H1 (cell line): ENCODE measurements at regions not wholly inside any gene's neighbourhood (a gene's known extent, or its start where the extent isn't known, plus 50 kb on each side); places are given as distances from the start of the nearest gene placed in this dataset.

Experiments
- TF ChIP-seq, protein P1 (sequence below): fragments of 300-600 bp; sonication (generic); IDR thresholded peaks from 2 replicates; pipeline ENCODE4 v1.7.1; 2012; ENCODE audit warnings: low read length, moderate library complexity, mild to moderate bottlenecking, inconsistent platforms; ENCODE audit not compliant: insufficient replicate concordance

DNA sequence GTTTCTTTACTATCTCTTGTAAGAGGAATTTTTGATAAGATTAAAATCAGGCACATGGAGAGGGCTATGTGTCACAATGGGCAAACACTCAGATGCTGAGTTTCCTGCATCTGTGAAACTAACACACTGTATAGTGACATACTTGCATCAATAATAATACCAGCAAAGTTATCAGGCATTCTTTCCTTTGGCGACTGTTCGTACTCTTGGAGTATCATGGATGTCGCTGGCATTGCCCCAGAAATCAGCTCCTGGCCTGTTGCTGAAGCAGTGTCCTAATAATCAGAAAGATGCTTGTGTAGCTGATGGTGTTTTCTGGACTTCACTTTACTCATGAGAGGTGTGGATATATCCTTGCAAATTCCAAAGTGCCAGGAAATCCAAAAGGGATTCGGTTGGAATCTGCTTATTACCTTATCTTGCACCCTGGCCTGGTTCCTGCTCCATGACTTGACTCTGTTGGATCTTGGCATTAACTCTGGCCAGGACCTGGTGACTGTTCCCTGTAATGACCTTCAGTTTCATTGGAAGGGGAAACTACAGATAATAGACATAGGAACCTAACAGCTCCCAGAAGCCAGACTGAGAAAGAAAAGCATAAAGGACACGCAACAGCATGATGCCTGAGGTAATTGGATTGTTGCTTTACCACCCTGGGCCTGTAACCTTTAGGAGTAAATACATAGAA lies 762.5 kb upstream of the GRIA3 start (continued):
- TF ChIP-seq, protein P1, sequence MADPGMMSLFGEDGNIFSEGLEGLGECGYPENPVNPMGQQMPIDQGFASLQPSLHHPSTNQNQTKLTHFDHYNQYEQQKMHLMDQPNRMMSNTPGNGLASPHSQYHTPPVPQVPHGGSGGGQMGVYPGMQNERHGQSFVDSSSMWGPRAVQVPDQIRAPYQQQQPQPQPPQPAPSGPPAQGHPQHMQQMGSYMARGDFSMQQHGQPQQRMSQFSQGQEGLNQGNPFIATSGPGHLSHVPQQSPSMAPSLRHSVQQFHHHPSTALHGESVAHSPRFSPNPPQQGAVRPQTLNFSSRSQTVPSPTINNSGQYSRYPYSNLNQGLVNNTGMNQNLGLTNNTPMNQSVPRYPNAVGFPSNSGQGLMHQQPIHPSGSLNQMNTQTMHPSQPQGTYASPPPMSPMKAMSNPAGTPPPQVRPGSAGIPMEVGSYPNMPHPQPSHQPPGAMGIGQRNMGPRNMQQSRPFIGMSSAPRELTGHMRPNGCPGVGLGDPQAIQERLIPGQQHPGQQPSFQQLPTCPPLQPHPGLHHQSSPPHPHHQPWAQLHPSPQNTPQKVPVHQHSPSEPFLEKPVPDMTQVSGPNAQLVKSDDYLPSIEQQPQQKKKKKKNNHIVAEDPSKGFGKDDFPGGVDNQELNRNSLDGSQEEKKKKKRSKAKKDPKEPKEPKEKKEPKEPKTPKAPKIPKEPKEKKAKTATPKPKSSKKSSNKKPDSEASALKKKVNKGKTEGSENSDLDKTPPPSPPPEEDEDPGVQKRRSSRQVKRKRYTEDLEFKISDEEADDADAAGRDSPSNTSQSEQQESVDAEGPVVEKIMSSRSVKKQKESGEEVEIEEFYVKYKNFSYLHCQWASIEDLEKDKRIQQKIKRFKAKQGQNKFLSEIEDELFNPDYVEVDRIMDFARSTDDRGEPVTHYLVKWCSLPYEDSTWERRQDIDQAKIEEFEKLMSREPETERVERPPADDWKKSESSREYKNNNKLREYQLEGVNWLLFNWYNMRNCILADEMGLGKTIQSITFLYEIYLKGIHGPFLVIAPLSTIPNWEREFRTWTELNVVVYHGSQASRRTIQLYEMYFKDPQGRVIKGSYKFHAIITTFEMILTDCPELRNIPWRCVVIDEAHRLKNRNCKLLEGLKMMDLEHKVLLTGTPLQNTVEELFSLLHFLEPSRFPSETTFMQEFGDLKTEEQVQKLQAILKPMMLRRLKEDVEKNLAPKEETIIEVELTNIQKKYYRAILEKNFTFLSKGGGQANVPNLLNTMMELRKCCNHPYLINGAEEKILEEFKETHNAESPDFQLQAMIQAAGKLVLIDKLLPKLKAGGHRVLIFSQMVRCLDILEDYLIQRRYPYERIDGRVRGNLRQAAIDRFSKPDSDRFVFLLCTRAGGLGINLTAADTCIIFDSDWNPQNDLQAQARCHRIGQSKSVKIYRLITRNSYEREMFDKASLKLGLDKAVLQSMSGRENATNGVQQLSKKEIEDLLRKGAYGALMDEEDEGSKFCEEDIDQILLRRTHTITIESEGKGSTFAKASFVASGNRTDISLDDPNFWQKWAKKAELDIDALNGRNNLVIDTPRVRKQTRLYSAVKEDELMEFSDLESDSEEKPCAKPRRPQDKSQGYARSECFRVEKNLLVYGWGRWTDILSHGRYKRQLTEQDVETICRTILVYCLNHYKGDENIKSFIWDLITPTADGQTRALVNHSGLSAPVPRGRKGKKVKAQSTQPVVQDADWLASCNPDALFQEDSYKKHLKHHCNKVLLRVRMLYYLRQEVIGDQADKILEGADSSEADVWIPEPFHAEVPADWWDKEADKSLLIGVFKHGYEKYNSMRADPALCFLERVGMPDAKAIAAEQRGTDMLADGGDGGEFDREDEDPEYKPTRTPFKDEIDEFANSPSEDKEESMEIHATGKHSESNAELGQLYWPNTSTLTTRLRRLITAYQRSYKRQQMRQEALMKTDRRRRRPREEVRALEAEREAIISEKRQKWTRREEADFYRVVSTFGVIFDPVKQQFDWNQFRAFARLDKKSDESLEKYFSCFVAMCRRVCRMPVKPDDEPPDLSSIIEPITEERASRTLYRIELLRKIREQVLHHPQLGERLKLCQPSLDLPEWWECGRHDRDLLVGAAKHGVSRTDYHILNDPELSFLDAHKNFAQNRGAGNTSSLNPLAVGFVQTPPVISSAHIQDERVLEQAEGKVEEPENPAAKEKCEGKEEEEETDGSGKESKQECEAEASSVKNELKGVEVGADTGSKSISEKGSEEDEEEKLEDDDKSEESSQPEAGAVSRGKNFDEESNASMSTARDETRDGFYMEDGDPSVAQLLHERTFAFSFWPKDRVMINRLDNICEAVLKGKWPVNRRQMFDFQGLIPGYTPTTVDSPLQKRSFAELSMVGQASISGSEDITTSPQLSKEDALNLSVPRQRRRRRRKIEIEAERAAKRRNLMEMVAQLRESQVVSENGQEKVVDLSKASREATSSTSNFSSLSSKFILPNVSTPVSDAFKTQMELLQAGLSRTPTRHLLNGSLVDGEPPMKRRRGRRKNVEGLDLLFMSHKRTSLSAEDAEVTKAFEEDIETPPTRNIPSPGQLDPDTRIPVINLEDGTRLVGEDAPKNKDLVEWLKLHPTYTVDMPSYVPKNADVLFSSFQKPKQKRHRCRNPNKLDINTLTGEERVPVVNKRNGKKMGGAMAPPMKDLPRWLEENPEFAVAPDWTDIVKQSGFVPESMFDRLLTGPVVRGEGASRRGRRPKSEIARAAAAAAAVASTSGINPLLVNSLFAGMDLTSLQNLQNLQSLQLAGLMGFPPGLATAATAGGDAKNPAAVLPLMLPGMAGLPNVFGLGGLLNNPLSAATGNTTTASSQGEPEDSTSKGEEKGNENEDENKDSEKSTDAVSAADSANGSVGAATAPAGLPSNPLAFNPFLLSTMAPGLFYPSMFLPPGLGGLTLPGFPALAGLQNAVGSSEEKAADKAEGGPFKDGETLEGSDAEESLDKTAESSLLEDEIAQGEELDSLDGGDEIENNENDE, result no peak
- TF ChIP-seq, all 59 proteins: peak for 0
